ENCODE measurements at regions not wholly inside any gene's neighbourhood (a gene's known extent, or its start where the extent isn't known, plus 50 kb on each side); places are given as distances from the start of the nearest gene placed in this dataset.

GRCh38 chr2:223197046-223197445, 145.1 kb downstream of the KCNE4 start:
- TF ChIP-seq CTCF (conservative IDR thresholded peaks at IDR 0.05; ENCODE audit: low read depth, low read length) (no peak), EZH2phosphoT487 (IDR thresholded peaks at IDR 0.05; ENCODE audit: borderline replicate concordance, low read length) (no peak)

Measured in PC-3 (cell line).